OCI-LY1 (cell line): ENCODE measurements at regions not wholly inside any gene's neighbourhood (a gene's known extent, or its start where the extent isn't known, plus 50 kb on each side); places are given as distances from the start of the nearest gene placed in this dataset.

Experiments
- EZH2 ChIP-seq: fragments of 200-600 bp; sonication (generic), shearing (Covaris generic); IDR thresholded peaks from 2 replicates; pipeline ENCODE4 v1.8.0; 2017; ENCODE audit warnings: borderline replicate concordance, mixed run types, mild to moderate bottlenecking, antibody characterized with exemption, low read length, moderate library complexity, mixed read lengths
- TF ChIP-seq, protein P1 (sequence below): fragments of 200-600 bp; sonication (generic), shearing (Covaris generic); IDR thresholded peaks from 2 replicates; pipeline ENCODE4 v1.5.1; 2017; ENCODE audit warnings: mild to moderate bottlenecking, antibody characterized with exemption, low read length, moderate library complexity, mixed read lengths

- TF ChIP-seq, protein P1, sequence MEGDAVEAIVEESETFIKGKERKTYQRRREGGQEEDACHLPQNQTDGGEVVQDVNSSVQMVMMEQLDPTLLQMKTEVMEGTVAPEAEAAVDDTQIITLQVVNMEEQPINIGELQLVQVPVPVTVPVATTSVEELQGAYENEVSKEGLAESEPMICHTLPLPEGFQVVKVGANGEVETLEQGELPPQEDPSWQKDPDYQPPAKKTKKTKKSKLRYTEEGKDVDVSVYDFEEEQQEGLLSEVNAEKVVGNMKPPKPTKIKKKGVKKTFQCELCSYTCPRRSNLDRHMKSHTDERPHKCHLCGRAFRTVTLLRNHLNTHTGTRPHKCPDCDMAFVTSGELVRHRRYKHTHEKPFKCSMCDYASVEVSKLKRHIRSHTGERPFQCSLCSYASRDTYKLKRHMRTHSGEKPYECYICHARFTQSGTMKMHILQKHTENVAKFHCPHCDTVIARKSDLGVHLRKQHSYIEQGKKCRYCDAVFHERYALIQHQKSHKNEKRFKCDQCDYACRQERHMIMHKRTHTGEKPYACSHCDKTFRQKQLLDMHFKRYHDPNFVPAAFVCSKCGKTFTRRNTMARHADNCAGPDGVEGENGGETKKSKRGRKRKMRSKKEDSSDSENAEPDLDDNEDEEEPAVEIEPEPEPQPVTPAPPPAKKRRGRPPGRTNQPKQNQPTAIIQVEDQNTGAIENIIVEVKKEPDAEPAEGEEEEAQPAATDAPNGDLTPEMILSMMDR: no peak
- no peak for TF ChIP-seq EZH2
These were observed 106.1 kb upstream of the ATP6AP2 start for GRCh38 chrX:40474645-40475044.
